ENCODE measurements at regions not wholly inside any gene's neighbourhood (a gene's known extent, or its start where the extent isn't known, plus 50 kb on each side); places are given as distances from the start of the nearest gene placed in this dataset.
"Not testable (repeated sequence)": the region's sequence is repeated elsewhere in the genome, so short reads cannot be mapped to it uniquely, and the experiment has no call there.

DNA sequence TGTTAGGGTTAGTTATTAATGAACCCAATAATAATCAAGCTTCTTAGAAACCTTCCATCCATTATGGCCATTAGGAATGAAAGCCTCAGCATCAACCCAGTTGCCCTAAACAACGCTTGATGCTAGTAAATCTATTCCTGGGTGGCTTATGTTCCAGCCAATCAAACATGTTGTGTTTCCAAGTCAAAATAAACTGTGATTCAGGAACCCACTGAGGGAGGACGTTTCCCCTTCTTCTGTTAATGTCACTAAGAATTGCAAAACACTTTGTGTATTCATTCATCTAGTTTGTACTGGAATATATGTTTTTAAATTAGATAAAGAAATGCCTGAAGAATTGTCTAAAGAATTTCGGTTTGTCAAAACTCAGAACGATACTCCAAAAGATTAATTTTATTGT, 142.5 kb upstream of the MSX2 start:
- Histone ChIP-seq H3K9me3 (replicated peaks in 1 of 11) (peaks cover 9 to 16% (median 11%) of the 10 kb centered on the region in 11 experiments; a peak in 20 of 22 replicates), H3K27ac (no peak overlapping the region), H4K20me1 (no peaks in the 10 kb centered on the region; a peak in 1 of 22 replicates), H3K4me2 (peak overlapping the region in 1 of 11 experiments; percentile 10; a peak in 1 of 22 replicates), H3K4me3 (no peak overlapping the region), H3K9ac (no peak overlapping the region), H3K27me3 (no peaks in the 10 kb centered on the region), H3K36me3 (no peaks in the 10 kb centered on the region), H3K4me1 (peaks cover 0 to 10% (median 0%) of the 10 kb centered on the region in 10 experiments; a peak in 2 of 20 replicates)
- TF ChIP-seq Cebpa-rat (IDR thresholded peaks at IDR 0.05), result no peak

DNA sequence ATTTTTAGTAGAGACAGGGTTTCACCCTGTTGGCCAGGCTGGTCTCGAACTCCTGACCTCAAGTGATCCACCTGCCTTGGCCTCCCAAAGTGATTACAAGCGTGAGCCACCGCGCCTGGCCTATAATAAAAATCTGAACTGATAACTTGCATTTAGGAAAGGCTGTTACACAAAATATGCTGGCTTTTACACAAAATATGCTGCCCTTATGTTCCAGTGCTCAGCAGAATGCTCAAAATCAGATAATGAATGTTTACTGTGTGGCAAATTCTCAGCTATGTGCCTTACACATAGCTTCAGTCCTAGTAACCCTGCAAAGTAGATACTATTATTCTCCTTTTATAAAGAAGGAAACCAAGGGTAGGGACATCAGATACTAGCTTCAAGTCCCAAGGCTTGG, 141.3 kb upstream of the MSX2 start:
- no peak overlapping the region for H3K27ac ChIP-seq
- H3K27me3 ChIP-seq, result no peaks in the 10 kb centered on the region
- H3K4me2 ChIP-seq, result no peak overlapping the region
- peaks cover 0 to 10% (median 0%) of the 10 kb centered on the region in 10 experiments; a peak in 2 of 20 replicates for H3K4me1 ChIP-seq
- H3K36me3 ChIP-seq, result no peaks in the 10 kb centered on the region
- TF ChIP-seq Cebpa-rat (IDR thresholded peaks at IDR 0.05), result no peak
- H4K20me1 ChIP-seq, result no peaks in the 10 kb centered on the region; a peak in 1 of 22 replicates
- peaks cover 9 to 16% (median 11%) of the 10 kb centered on the region in 11 experiments; a peak in 20 of 22 replicates for H3K9me3 ChIP-seq (replicated peaks in 1 of 11)
- no peak overlapping the region for H3K9ac ChIP-seq
- H3K4me3 ChIP-seq, result no peak overlapping the region

DNA sequence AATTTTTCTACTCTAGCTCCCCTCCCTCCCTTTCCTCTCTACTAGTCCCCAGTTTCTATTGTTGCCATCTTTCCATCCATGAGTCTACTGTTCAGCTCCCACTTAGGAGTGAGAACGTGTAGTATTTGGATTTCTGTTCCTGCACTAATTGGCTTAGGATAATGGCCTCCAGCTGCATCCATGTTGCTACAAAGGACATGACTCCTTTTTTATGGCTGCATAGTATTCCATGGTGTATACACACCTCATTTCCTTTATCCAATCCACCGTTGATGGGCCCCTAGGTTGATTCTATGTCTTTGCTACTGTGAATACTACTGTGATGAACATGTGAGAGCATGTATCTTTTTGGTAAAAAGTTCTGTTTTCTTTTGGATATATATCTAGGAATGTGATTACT, 138.9 kb upstream of the MSX2 start:
- Histone ChIP-seq H4K20me1 (no peaks in the 10 kb centered on the region; a peak in 1 of 22 replicates), H3K9ac (no peak overlapping the region), H3K4me2 (no peak overlapping the region), H3K4me1 (peaks cover 0 to 10% (median 0%) of the 10 kb centered on the region in 10 experiments; a peak in 2 of 20 replicates), H3K27ac (no peak overlapping the region), H3K36me3 (no peaks in the 10 kb centered on the region), H3K4me3 (no peak overlapping the region), H3K27me3 (no peaks in the 10 kb centered on the region), H3K9me3 (replicated peaks in 1 of 11) (peaks cover 9 to 16% (median 11%) of the 10 kb centered on the region in 11 experiments; a peak in 20 of 22 replicates)
- TF ChIP-seq Cebpa-rat (IDR thresholded peaks at IDR 0.05), result no peak

DNA sequence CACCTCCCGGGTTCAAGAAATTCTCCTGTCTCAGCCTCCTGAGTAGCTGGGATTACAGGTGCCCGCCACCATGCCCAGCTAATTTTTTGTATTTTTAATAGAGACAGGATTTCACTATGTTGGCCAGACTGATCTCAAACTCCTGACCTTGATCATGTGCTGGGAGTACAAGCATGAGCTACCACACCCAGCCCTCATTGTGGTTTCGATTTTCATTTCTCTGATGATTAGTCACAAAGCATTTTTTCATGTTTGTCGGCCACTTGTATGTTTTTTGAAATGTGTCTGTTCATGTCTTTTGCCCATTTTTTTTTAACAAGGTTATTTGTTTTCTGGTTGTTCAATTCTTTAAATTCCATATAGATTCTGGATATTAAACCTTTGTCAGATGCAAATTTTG, 138.2 kb upstream of the MSX2 start:
- not testable (repeated sequence) for H3K27ac ChIP-seq, H3K9ac ChIP-seq, H3K4me2 ChIP-seq, H4K20me1 ChIP-seq, H3K4me1 ChIP-seq, H3K4me3 ChIP-seq, H3K27me3 ChIP-seq, H3K36me3 ChIP-seq
- peaks cover 9 to 16% (median 11%) of the 10 kb centered on the region in 11 experiments; a peak in 20 of 22 replicates for H3K9me3 ChIP-seq (replicated peaks in 1 of 11)

DNA sequence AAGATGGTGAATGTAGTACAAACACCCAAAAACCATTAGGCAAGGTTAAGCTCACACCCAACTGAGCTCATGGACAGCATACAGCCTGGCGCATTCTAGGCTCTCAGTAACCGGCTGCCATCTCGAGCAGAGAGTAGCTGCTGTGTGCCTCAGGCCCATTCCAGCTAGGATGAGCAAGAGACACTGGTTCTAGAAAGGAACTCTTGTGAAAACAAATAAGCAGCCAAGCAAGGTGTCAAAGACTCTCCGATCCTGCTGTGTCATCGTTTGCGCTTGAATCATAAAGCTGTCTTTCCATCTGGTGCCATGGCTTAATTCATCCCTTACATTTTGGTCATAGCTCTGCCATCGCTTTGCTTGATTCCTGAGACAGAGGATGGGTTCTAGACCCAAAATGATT, 135.4 kb upstream of the MSX2 start:
- no peak overlapping the region for H3K4me2 ChIP-seq
- H4K20me1 ChIP-seq, result no peaks in the 10 kb centered on the region
- H3K4me1 ChIP-seq, result no peaks in the 10 kb centered on the region
- no peak for TF ChIP-seq Cebpa-rat (IDR thresholded peaks at IDR 0.05)
- no peak overlapping the region for H3K27ac ChIP-seq
- H3K9ac ChIP-seq, result no peak overlapping the region
- H3K4me3 ChIP-seq, result no peak overlapping the region
- peaks cover 9 to 16% (median 11%) of the 10 kb centered on the region in 11 experiments; a peak in 20 of 22 replicates for H3K9me3 ChIP-seq (replicated peaks in 1 of 11)
- H3K27me3 ChIP-seq, result no peaks in the 10 kb centered on the region
- H3K36me3 ChIP-seq, result no peaks in the 10 kb centered on the region

DNA sequence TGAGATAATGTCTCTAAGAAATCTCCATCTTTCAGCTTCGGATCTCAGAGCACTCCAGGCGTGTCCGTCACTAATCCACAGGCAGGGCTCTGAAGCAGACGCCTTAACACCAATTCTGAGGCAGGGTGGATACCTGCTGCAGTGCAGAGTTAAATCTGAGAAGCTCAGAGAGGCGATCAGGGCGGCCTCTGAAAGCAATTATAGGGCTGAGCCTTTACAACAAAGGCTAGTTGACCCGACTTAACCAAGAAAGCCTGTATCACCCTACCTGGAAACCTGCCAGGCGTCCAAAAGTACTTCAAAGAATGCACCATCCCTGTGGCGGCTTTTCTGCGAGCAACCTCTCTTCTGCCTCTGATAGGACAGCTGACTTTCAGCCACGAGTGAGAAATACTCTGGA, 134.8 kb upstream of the MSX2 start:
- Histone ChIP-seq H3K36me3 (no peaks in the 10 kb centered on the region), H3K27ac (no peak overlapping the region), H3K4me1 (no peaks in the 10 kb centered on the region), H4K20me1 (no peaks in the 10 kb centered on the region), H3K4me2 (no peak overlapping the region), H3K9ac (no peak overlapping the region), H3K4me3 (no peak overlapping the region), H3K9me3 (replicated peaks in 1 of 11) (peaks cover 9 to 16% (median 11%) of the 10 kb centered on the region in 11 experiments; a peak in 20 of 22 replicates), H3K27me3 (no peaks in the 10 kb centered on the region)
- no peak for TF ChIP-seq Cebpa-rat (IDR thresholded peaks at IDR 0.05)

DNA sequence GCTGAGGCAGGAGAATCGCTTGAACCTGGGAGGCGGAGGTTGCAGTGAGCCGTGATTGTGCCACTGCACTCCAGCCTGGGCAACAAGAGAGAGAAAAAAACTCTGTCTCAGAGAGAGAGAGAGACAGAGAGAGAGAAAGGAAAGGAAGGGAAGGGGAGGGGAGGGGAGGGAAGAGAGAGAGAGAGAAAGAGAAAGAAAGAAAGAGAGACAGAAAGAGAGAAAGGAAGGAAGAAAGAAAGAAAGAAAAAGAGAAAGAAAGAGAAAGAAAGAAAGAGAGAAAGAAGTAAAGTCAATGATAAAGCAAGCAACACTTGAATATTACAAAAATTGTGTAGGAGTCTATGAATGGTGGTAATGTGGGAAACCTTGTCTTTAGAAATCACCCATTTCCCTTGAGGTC, 133.6 kb upstream of the MSX2 start:
- H3K4me2 ChIP-seq, result no peak overlapping the region
- TF ChIP-seq Cebpa-rat (IDR thresholded peaks at IDR 0.05), result no peak
- H3K9me3 ChIP-seq (replicated peaks in 1 of 11), result peaks cover 3 to 11% (median 8%) of the 10 kb centered on the region in 11 experiments; a peak in 18 of 22 replicates
- no peaks in the 10 kb centered on the region for H4K20me1 ChIP-seq
- H3K4me3 ChIP-seq, result no peak overlapping the region
- no peaks in the 10 kb centered on the region for H3K27me3 ChIP-seq
- no peaks in the 10 kb centered on the region for H3K4me1 ChIP-seq
- H3K9ac ChIP-seq, result no peak overlapping the region
- H3K27ac ChIP-seq, result no peak overlapping the region
- no peaks in the 10 kb centered on the region for H3K36me3 ChIP-seq

DNA sequence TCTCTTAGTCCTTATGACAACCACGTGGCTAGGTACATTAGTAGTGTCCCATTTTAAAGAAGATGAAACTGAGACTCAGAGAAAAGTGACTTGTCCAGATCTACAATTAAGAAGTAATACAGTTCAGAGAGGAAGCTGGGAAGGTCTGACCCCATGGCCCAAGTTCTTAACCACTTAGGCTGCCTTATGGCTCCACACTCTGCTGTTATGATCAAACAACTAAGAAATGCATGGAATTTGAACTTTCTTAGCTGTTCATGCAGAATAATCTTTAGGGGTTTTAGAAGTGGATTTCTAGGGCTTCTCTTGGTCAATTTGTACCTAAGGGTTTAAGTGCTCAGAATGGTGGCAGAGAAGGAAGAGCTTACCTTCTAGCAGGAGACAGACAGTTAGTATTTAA, 128.0 kb upstream of the MSX2 start:
- no peak for TF ChIP-seq Cebpa-rat (IDR thresholded peaks at IDR 0.05)
- H3K4me2 ChIP-seq, result no peak overlapping the region
- no peak overlapping the region for H3K27ac ChIP-seq
- H3K27me3 ChIP-seq, result no peaks in the 10 kb centered on the region
- H3K4me3 ChIP-seq, result no peak overlapping the region
- H4K20me1 ChIP-seq, result no peaks in the 10 kb centered on the region
- H3K9ac ChIP-seq, result no peak overlapping the region
- no peaks in the 10 kb centered on the region for H3K36me3 ChIP-seq
- H3K9me3 ChIP-seq (replicated peaks in 1 of 11), result no peaks in the 10 kb centered on the region
- H3K4me1 ChIP-seq, result peaks cover 0 to 4% (median 0%) of the 10 kb centered on the region in 10 experiments; a peak in 1 of 20 replicates

DNA sequence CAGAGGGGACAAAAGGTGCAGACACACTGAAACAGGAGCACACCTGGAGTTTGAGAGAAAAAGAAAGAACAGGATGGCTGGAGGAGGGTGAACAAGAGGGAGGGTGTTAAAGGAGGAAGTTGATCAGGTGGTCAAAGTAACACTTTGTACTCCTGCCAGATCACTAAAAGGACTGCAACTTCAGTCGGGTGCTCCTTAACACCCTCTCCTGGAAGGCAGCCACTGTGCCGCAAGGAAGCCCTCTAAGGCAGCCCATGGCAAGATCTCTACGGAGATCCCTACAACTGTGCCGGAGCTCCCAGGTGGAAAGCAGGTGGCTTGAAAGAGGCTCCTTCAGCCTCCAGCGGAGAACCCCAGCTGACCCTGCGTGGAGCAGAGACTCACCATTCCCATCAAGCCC, 124.4 kb upstream of the MSX2 start:
- peaks cover 6 to 16% (median 13%) of the 10 kb centered on the region in 11 experiments; a peak in 15 of 22 replicates for H3K9me3 ChIP-seq (replicated peaks in 1 of 11)
- no peak overlapping the region for H3K4me2 ChIP-seq
- no peak for TF ChIP-seq Cebpa-rat (IDR thresholded peaks at IDR 0.05)
- H4K20me1 ChIP-seq, result no peaks in the 10 kb centered on the region
- H3K27me3 ChIP-seq, result no peaks in the 10 kb centered on the region
- H3K9ac ChIP-seq, result no peak overlapping the region
- H3K36me3 ChIP-seq, result no peaks in the 10 kb centered on the region
- no peak overlapping the region for H3K27ac ChIP-seq
- H3K4me3 ChIP-seq, result no peak overlapping the region
- peaks cover 0 to 4% (median 0%) of the 10 kb centered on the region in 10 experiments; a peak in 1 of 20 replicates for H3K4me1 ChIP-seq

DNA sequence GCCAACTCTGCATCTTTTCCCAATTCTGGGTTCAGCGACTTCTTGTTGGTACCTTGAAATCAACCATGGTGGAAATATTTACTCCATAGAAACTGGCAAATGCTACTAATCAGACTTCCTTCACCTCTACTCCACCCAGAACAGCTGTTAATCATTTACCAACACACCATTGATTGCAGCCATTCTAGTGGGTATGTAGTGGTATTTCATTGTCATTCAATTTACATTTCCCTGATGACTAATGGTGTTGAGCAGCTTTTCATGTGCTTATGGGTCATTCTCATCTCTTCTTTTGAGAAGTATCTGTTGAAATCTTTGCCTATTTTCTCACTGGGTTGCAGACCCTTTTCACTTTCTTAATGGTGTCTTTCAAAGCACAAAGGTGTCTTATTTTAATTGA, 122.4 kb upstream of the MSX2 start:
- Histone ChIP-seq H3K36me3 (no peaks in the 10 kb centered on the region), H4K20me1 (no peaks in the 10 kb centered on the region), H3K4me1 (peaks cover 0 to 10% (median 0%) of the 10 kb centered on the region in 10 experiments; a peak in 6 of 20 replicates), H3K9ac (no peak overlapping the region), H3K27me3 (no peaks in the 10 kb centered on the region), H3K4me3 (no peak overlapping the region), H3K9me3 (replicated peaks in 1 of 11) (peaks cover 6 to 16% (median 13%) of the 10 kb centered on the region in 11 experiments; a peak in 15 of 22 replicates), H3K27ac (no peak overlapping the region), H3K4me2 (no peak overlapping the region)
- TF ChIP-seq Cebpa-rat (IDR thresholded peaks at IDR 0.05), result no peak
